Fibroblast of the aortic adventitia (primary cell): ENCODE measurements at regions not wholly inside any gene's neighbourhood (a gene's known extent, or its start where the extent isn't known, plus 50 kb on each side); places are given as distances from the start of the nearest gene placed in this dataset.

Experiments
- DNase-seq: peaks from one replicate; pipeline ENCODE4 v3.0.0-alpha.2; 2010; ENCODE audit warnings: low read depth
- H3K4me3 ChIP-seq: 2 replicates; pipeline ENCODE4 v1.5.1; 2011; ENCODE audit warnings: low read depth, mild to moderate bottlenecking, control low read depth, low read length, moderate library complexity
- CTCF ChIP-seq: IDR thresholded peaks from 2 replicates; pipeline ENCODE4 v1.5.1; 2011; ENCODE audit warnings: mild to moderate bottlenecking, low read length, control low read depth, inconsistent platforms; ENCODE audit not compliant: insufficient read depth

GRCh38 chr1:208637181-208637580, 393.0 kb upstream of the PLXNA2 start:
- DNase-seq, result no peak
- H3K4me3 ChIP-seq, result no peak overlapping the region
- TF ChIP-seq CTCF, result no peak

GRCh38 chr1:208639382-208639781, 395.2 kb upstream of the PLXNA2 start:
- H3K4me3 ChIP-seq, result no peak overlapping the region
- no peak for DNase-seq
- no peak for TF ChIP-seq CTCF

- TF ChIP-seq CTCF, result no peak
- DNase-seq, result no peak
- H3K4me3 ChIP-seq, result no peak overlapping the region
Observed at GRCh38 chr1:208640295-208640694, 396.1 kb upstream of the PLXNA2 start.

GRCh38 chr1:208641579-208642280, 397.5 kb upstream of the PLXNA2 start:
- DNase-seq, result no peak
- no peak for TF ChIP-seq CTCF
- H3K4me3 ChIP-seq, result no peak overlapping the region

GRCh38 chr1:208643005-208643597, 398.9 kb upstream of the PLXNA2 start:
- no peak for DNase-seq
- TF ChIP-seq CTCF, result no peak
- H3K4me3 ChIP-seq, result no peak overlapping the region

- TF ChIP-seq CTCF, result no peak
- DNase-seq, result no peak
- H3K4me3 ChIP-seq, result no peak overlapping the region
Observed at GRCh38 chr1:208644401-208645160, 400.4 kb upstream of the PLXNA2 start.
